ENCODE measurements at regions not wholly inside any gene's neighbourhood (a gene's known extent, or its start where the extent isn't known, plus 50 kb on each side); places are given as distances from the start of the nearest gene placed in this dataset.

- no peak overlapping the region for H2BK12ac ChIP-seq (ENCODE audit: low read depth, low read length)
- no peaks in the 10 kb centered on the region for H3K79me1 ChIP-seq (ENCODE audit: low read depth, low read length)
- DNase-seq (ENCODE audit: low read depth in 1 of 2, low spot score in 2 of 2) (no peak), FAIRE-seq (no peak)
- H4K20me1 ChIP-seq (replicated peaks in 1 of 2; ENCODE audit: control insufficient read depth in 1 of 2, insufficient read depth in 2 of 2, low read length in 2 of 2): no peaks in the 10 kb centered on the region
- H3K27ac ChIP-seq (ENCODE audit: low read depth, low read length): no peak overlapping the region
- no peak overlapping the region for H3K23ac ChIP-seq (ENCODE audit: insufficient read length)
- H3K4me1 ChIP-seq (replicated peaks in 1 of 4; ENCODE audit: control insufficient read depth in 3 of 4, insufficient read depth in 4 of 4, low read length in 3 of 4): no peaks in the 10 kb centered on the region; a peak in 1 of 7 replicates
- WGBS, 2 experiments (ENCODE audit: extremely low coverage in 1 of 2, insufficient coverage in 1 of 2, insufficient read length in 1 of 2, insufficient replicate concordance in 2 of 2, low coverage in 1 of 2, low lambda C conversion rate in 2 of 2, missing lambda C conversion rate in 1 of 2): 90% methylated on average over 5 of the region's 5 CpGs; no CpG with 5 or more reads in 1 of the 2 experiments
- no peak overlapping the region for H4K91ac ChIP-seq (replicated peaks; ENCODE audit: insufficient read length, low read length)
- H3K23me2 ChIP-seq (ENCODE audit: low read depth, low read length): no peaks in the 10 kb centered on the region; the same call in 1 of the 2 replicates
- no peak overlapping the region for H3K4me3 ChIP-seq (ENCODE audit: extremely low read depth in 1 of 4, insufficient read depth in 2 of 4, low read depth in 3 of 4, low read length in 4 of 4)
- no peaks in the 10 kb centered on the region for H3K36me3 ChIP-seq (ENCODE audit: control insufficient read depth in 2 of 4, insufficient read depth in 4 of 4, low read length in 3 of 4)
- no peaks in the 10 kb centered on the region for H3K79me2 ChIP-seq (ENCODE audit: control insufficient read depth in 1 of 2, insufficient read depth in 2 of 2, low read length in 2 of 2)
- H3K14ac ChIP-seq (ENCODE audit: insufficient read length): no peak overlapping the region
- no peaks in the 10 kb centered on the region for H3K27me3 ChIP-seq (replicated peaks in 1 of 4; ENCODE audit: control insufficient read depth in 3 of 4, extremely low read depth in 1 of 4, insufficient read depth in 3 of 4, low read length in 3 of 4)
- no peak overlapping the region for H3K9ac ChIP-seq (replicated peaks in 1 of 4; ENCODE audit: extremely low read depth in 1 of 4, low read depth in 3 of 4, low read length in 3 of 4)
- no peak overlapping the region for H2AK5ac ChIP-seq (ENCODE audit: low read depth, low read length)
- TF ChIP-seq EZH2 (IDR thresholded peaks at IDR 0.05; ENCODE audit: low read depth, low read length, severe bottlenecking): no peak
- TF ChIP-seq EP300 (IDR thresholded peaks at IDR 0.05; ENCODE audit: borderline replicate concordance in 1 of 2, low read depth in 2 of 2, low read length in 2 of 2): no peak
- TF ChIP-seq RNF2 (IDR thresholded peaks at IDR 0.05; ENCODE audit: borderline replicate concordance, low read depth, low read length, missing control alignments, poor library complexity, severe bottlenecking): no peak
- TF ChIP-seq SIX5 (IDR thresholded peaks at IDR 0.05; ENCODE audit: low read depth, low read length): no peak
- TF ChIP-seq NRF1 (IDR thresholded peaks at IDR 0.05; ENCODE audit: low read depth, low read length): no peak
- TF ChIP-seq JUN (IDR thresholded peaks at IDR 0.05; ENCODE audit: low read depth, low read length): no peak
- TF ChIP-seq TBP (IDR thresholded peaks at IDR 0.05; ENCODE audit: low read depth, low read length): no peak
- no peak for TF ChIP-seq SP2 (IDR thresholded peaks at IDR 0.05; ENCODE audit: low read length)
- TF ChIP-seq SRF (IDR thresholded peaks at IDR 0.05; ENCODE audit: low read depth, low read length): no peak
- TF ChIP-seq CBX5 (IDR thresholded peaks at IDR 0.05; ENCODE audit: low read depth, low read length): no peak
- TF ChIP-seq YY1 (IDR thresholded peaks at IDR 0.05; ENCODE audit: low read depth, low read length): no peak
- no peak overlapping the region for H3K4ac ChIP-seq (replicated peaks; ENCODE audit: insufficient read length, low read depth, low read length)
- H3K9me3 ChIP-seq (ENCODE audit: insufficient read depth in 2 of 2, low read depth in 1 of 2, low read length in 1 of 2): no peaks in the 10 kb centered on the region
- ChIA-PET CTCF (ENCODE audit: partially characterized antibody) (no interaction called here), POLR2A (ENCODE audit: partially characterized antibody) (no interaction called here)
- no peak overlapping the region for H2AFZ ChIP-seq (ENCODE audit: low read length)
- H2BK120ac ChIP-seq (replicated peaks; ENCODE audit: low read depth, low read length): no peak overlapping the region
- H2BK5ac ChIP-seq (ENCODE audit: low read depth, low read length): no peak overlapping the region
- H2BK15ac ChIP-seq (ENCODE audit: low read length): no peak overlapping the region
- no peak overlapping the region for H4K8ac ChIP-seq (ENCODE audit: extremely low read depth, insufficient read depth, low read length)
- no peak overlapping the region for H4K5ac ChIP-seq (ENCODE audit: insufficient read length, low read depth, low read length)
- H3K4me2 ChIP-seq (ENCODE audit: insufficient read depth in 1 of 2, low read depth in 2 of 2, low read length in 2 of 2): no peak overlapping the region
- no peak overlapping the region for H2BK20ac ChIP-seq (ENCODE audit: low read length)
- H3K18ac ChIP-seq (ENCODE audit: extremely low read depth, low read length): no peak overlapping the region
- no peak overlapping the region for H3K56ac ChIP-seq (replicated peaks; ENCODE audit: insufficient read length, low read depth, low read length)
Measured at GRCh38 chr11:122405547-122406341, 249.8 kb upstream of the UBASH3B start.

Data from H1 (cell line).